ENCODE measurements at regions not wholly inside any gene's neighbourhood (a gene's known extent, or its start where the extent isn't known, plus 50 kb on each side); places are given as distances from the start of the nearest gene placed in this dataset.

- TF ChIP-seq CTCF (IDR thresholded peaks at IDR 0.05) (no peak), POLR2A (IDR thresholded peaks at IDR 0.05) (no peak)
- ATAC-seq (no peak), DNase-seq (no peak)
- intact Hi-C loops (cut with DNase I) = no loop called here
- Histone ChIP-seq H3K27ac (no peak overlapping the region), H3K36me3 (no peaks in the 10 kb centered on the region), H3K4me3 (no peak overlapping the region), H3K9me3 (no peaks in the 10 kb centered on the region), H3K4me1 (no peaks in the 10 kb centered on the region), H3K27me3 (no peaks in the 10 kb centered on the region)
- WGBS, 4 donors = 53 to 79% (median 67%) methylated on average over 3 of the region's 3 CpGs
Measured at GRCh38 chrX:99172958-99173357, 1237.1 kb downstream of the PCDH19 start.

DNA sequence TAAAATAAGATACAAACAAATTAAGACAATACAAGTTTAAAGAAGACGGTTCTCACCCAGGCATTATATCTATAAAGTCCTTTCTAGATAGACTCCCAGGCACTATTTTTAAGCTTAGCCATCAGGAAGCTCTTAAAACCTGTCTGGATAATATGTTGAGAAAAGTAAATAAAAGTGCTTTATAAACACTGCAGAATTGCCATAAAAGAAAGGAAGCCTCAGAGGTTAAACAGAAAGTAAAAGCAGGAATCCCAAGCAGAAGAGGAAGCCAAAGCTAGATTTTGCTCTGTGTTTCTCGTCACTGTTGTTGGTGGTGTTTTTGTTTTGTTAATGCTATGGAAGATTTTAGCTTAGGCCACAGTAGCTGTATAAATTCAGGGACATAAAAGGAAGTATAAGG, 1267.3 kb downstream of the PCDH19 start:
- DNase-seq (no peak), ATAC-seq (no peak)
- no peaks in the 10 kb centered on the region for H3K4me1 ChIP-seq
- WGBS, 4 donors = 53 to 69% (median 59%) methylated on average over 2 of the region's 2 CpGs
- peaks cover 0 to 10% (median 0%) of the 10 kb centered on the region in 12 donors for H3K9me3 ChIP-seq
- intact Hi-C loops (cut with DNase I) = no loop called here
- H3K27me3 ChIP-seq = peaks cover 0 to 7% (median 0%) of the 10 kb centered on the region in 9 donors
- TF ChIP-seq CTCF (IDR thresholded peaks at IDR 0.05) = no peak
- no peak for TF ChIP-seq POLR2A (IDR thresholded peaks at IDR 0.05)
- H3K36me3 ChIP-seq = no peaks in the 10 kb centered on the region
- no peak overlapping the region for H3K27ac ChIP-seq
- H3K4me3 ChIP-seq = no peak overlapping the region

GRCh38 chrX:99137488-99137887, 1272.6 kb downstream of the PCDH19 start:
- peaks cover 0 to 7% (median 0%) of the 10 kb centered on the region in 9 donors for H3K27me3 ChIP-seq
- no peak overlapping the region for H3K4me3 ChIP-seq
- WGBS, 4 donors = 39 to 55% (median 46%) methylated on average over 3 of the region's 3 CpGs
- intact Hi-C loops (cut with DNase I) = no loop called here
- ATAC-seq (no peak), DNase-seq (no peak)
- H3K4me1 ChIP-seq = no peaks in the 10 kb centered on the region
- no peaks in the 10 kb centered on the region for H3K9me3 ChIP-seq
- no peaks in the 10 kb centered on the region for H3K36me3 ChIP-seq
- H3K27ac ChIP-seq = no peak overlapping the region
- TF ChIP-seq POLR2A (IDR thresholded peaks at IDR 0.05) (no peak), CTCF (IDR thresholded peaks at IDR 0.05) (no peak)

DNA sequence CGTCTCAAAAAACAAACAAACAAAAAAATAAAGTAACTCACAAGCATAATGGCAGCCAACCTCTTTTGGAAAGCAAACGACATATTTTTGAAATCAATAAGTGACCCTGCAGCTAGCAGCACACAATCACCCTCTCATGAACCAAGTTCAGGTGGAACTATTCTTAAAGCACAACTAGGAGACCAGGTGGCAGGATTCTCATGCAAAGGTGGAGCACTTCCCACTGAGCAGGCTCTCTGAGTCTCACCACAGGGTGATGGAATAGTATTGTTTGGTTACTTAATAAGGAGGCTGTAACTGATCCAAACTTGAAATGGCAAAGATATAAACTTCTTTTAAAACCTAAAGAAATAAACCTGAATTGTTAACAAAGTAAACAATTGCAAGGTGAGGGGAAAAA, 1293.1 kb downstream of the PCDH19 start:
- no peaks in the 10 kb centered on the region for H3K36me3 ChIP-seq
- no peak for ATAC-seq
- WGBS, 4 donors = 35 to 70% (median 50%) methylated on average over 2 of the region's 2 CpGs

More for the DNA sequence above, 1293.1 kb downstream of the PCDH19 start:
- H3K4me1 ChIP-seq = no peaks in the 10 kb centered on the region
- H3K9me3 ChIP-seq = no peaks in the 10 kb centered on the region
- no peak for DNase-seq
- H3K27me3 ChIP-seq = peaks cover 0 to 19% (median 0%) of the 10 kb centered on the region in 9 donors
- no peak overlapping the region for H3K27ac ChIP-seq
- no peak overlapping the region for H3K4me3 ChIP-seq
- TF ChIP-seq POLR2A (IDR thresholded peaks at IDR 0.05) = no peak
- TF ChIP-seq CTCF (IDR thresholded peaks at IDR 0.05) = no peak
- intact Hi-C loops (cut with DNase I) = no loop called here
